C4-2B (cell line): ENCODE measurements at regions not wholly inside any gene's neighbourhood (a gene's known extent, or its start where the extent isn't known, plus 50 kb on each side); places are given as distances from the start of the nearest gene placed in this dataset.

Experiments
- CTCF ChIP-seq: fragments of 450-650 bp; conservative IDR thresholded peaks from 2 replicates; pipeline ENCODE4 v1.5.1; 2017; ENCODE audit warnings: mild to moderate bottlenecking
- ZFX ChIP-seq: fragments of 450-650 bp; IDR thresholded peaks from 2 replicates; pipeline ENCODE4 v1.6.1; 2017

GRCh38 chr4:20391198-20391597 lies 139.5 kb downstream of the SLIT2 start:
- TF ChIP-seq CTCF (no peak), ZFX (no peak)
